ENCODE measurements at regions not wholly inside any gene's neighbourhood (a gene's known extent, or its start where the extent isn't known, plus 50 kb on each side); places are given as distances from the start of the nearest gene placed in this dataset.
"Not testable (repeated sequence)": the region's sequence is repeated elsewhere in the genome, so short reads cannot be mapped to it uniquely, and the experiment has no call there.

- Histone ChIP-seq H3K36me3 (no peaks in the 10 kb centered on the region), H3K4me1 (ENCODE audit: control insufficient read depth in 1 of 2, low read depth in 2 of 2) (no peaks in the 10 kb centered on the region), H3K27me3 (replicated peaks; ENCODE audit: insufficient read depth) (no peaks in the 10 kb centered on the region), H3K4me3 (no peak overlapping the region), H3K27ac (no peak overlapping the region), H3K9me3 (no peaks in the 10 kb centered on the region)
- ATAC-seq (ENCODE audit: insufficient number of reproducible peaks, low FRiP score, low read depth) (no peak), DNase-seq (ENCODE audit: low spot score) (no peak)
- TF ChIP-seq CTCF (IDR thresholded peaks at IDR 0.05) = no peak
These were observed 144.7 kb upstream of the TMPRSS15 start for GRCh38 chr21:18548249-18548648.

DNA sequence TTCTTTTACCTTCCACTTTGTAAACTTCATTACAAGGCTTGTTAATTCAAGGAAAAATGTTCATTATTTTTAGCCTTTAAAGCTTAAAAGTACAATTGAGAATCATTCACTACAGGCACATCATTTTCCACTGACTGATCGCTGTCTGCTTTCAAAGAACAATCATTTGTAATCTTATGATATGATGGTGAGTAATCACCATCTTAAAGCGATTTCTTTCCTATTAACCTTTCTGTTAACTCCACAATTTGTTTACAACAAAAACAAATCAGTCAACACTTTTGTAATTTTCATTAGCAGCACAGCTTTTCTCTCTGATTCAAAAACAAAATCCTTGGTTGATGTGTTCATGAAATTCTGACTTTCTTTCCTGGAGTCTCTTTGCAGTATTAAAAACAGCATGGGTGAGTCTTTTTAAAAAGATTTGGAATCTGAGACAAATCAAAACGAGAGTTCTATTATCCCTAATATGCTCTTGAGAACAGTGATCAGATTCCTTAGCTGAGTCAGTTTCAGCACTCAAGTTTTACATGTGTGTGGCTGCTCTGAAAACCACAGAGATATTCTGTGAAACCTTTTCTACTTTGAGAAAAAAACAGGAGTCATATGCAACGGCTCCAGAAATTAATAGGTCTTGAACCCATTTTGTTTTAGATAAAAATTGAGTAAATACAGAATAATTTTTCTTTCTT, 145.8 kb upstream of the TMPRSS15 start:
- TF ChIP-seq CTCF (IDR thresholded peaks at IDR 0.05) = no peak
- Histone ChIP-seq H3K4me1 (ENCODE audit: control insufficient read depth in 1 of 2, low read depth in 2 of 2) (no peaks in the 10 kb centered on the region), H3K36me3 (no peaks in the 10 kb centered on the region), H3K9me3 (no peaks in the 10 kb centered on the region), H3K4me3 (no peak overlapping the region), H3K27ac (no peak overlapping the region), H3K27me3 (replicated peaks; ENCODE audit: insufficient read depth) (no peaks in the 10 kb centered on the region)
- ATAC-seq (ENCODE audit: insufficient number of reproducible peaks, low FRiP score, low read depth) (no peak), DNase-seq (ENCODE audit: low spot score) (no peak)

DNA sequence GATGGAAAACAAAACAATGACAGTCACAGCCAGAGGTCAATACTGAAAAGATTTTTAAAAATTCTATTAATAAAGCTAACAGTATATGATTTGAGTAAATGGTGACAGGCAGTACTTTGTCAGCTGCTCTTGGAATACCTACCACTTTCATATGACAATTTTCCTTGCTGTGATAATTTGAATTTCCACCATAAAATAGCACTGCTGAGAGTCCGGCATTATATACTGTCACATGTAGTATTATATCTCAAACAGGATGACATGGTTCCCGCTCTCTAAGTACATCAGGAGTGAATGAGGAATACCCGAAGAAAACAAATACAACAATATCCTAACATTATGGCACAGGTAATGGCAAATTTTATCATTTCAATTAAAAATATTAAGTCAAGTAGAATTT, 146.8 kb upstream of the TMPRSS15 start:
- DNase-seq (ENCODE audit: low spot score) = no peak
- no peaks in the 10 kb centered on the region for H3K4me1 ChIP-seq (ENCODE audit: control insufficient read depth in 1 of 2, low read depth in 2 of 2)
- no peak for ATAC-seq (ENCODE audit: insufficient number of reproducible peaks, low FRiP score, low read depth)
- no peaks in the 10 kb centered on the region for H3K36me3 ChIP-seq
- no peaks in the 10 kb centered on the region for H3K27me3 ChIP-seq (replicated peaks; ENCODE audit: insufficient read depth)
- H3K4me3 ChIP-seq = no peak overlapping the region
- H3K27ac ChIP-seq = no peak overlapping the region
- H3K9me3 ChIP-seq = no peaks in the 10 kb centered on the region
- TF ChIP-seq CTCF (IDR thresholded peaks at IDR 0.05) = no peak

DNA sequence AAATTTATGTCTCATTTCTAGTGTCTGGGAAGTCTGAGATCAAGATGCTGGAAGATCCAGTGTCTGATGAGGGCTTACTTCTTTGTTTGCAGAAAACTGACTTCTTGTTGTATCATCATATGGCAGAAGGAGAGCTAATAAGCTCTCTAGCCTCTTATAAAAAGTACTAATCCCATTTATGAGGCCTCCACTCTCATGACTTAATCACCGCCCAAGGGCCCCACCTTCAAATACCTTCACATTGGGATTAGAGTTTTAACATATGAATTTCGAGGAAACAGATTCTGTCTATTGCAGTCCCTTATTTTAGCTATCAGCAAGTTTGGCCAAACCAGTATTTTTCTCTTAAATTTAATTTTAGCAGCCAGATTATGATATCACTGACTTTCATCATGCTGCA, 150.2 kb upstream of the TMPRSS15 start:
- Histone ChIP-seq H3K27ac (no peak overlapping the region), H3K4me3 (no peak overlapping the region), H3K27me3 (replicated peaks; ENCODE audit: insufficient read depth) (no peaks in the 10 kb centered on the region), H3K36me3 (no peaks in the 10 kb centered on the region), H3K9me3 (no peaks in the 10 kb centered on the region), H3K4me1 (ENCODE audit: control insufficient read depth in 1 of 2, low read depth in 2 of 2) (no peaks in the 10 kb centered on the region)
- no peak for ATAC-seq (ENCODE audit: insufficient number of reproducible peaks, low FRiP score, low read depth)
- DNase-seq (ENCODE audit: low spot score) = no peak
- TF ChIP-seq CTCF (IDR thresholded peaks at IDR 0.05) = no peak

- H3K9me3 ChIP-seq; DNase-seq (ENCODE audit: low spot score); ATAC-seq (ENCODE audit: insufficient number of reproducible peaks, low FRiP score, low read depth); H3K4me1 ChIP-seq (ENCODE audit: control insufficient read depth in 1 of 2, low read depth in 2 of 2); H3K36me3 ChIP-seq; H3K27ac ChIP-seq; H3K27me3 ChIP-seq (replicated peaks; ENCODE audit: insufficient read depth); H3K4me3 ChIP-seq: not testable (repeated sequence)
These were observed 164.2 kb upstream of the TMPRSS15 start for GRCh38 chr21:18567770-18568169.
